Astrocyte (in vitro differentiated cells and primary cell): ENCODE measurements at regions not wholly inside any gene's neighbourhood (a gene's known extent, or its start where the extent isn't known, plus 50 kb on each side); places are given as distances from the start of the nearest gene placed in this dataset.

ENCODE experiments used
- DNase-seq: peaks from one replicate; pipeline ENCODE4 v3.0.0-alpha.2; 2010; ENCODE audit warnings: low read depth
- FAIRE-seq: peaks from 2 replicates; lab custom pipeline; 2011; peaks lifted over from hg19 to GRCh38; lab: Jason Lieb, UNC
- H2AFZ ChIP-seq: 2 replicates; pipeline ENCODE4 v1.6.0; 2012; ENCODE audit warnings: low read depth, low read length, inconsistent platforms
- H3K27ac ChIP-seq: 2 replicates; pipeline ENCODE4 v1.5.1; 2011; ENCODE audit warnings: low read depth, low read length, inconsistent platforms
- H3K27me3 ChIP-seq: 2 replicates; pipeline ENCODE4 v1.6.0; 2011; ENCODE audit warnings: low read length, inconsistent platforms; ENCODE audit not compliant: insufficient read depth
- H3K36me3 ChIP-seq: 2 replicates; pipeline ENCODE4 v1.5.1; 2011; ENCODE audit warnings: low read length, inconsistent platforms; ENCODE audit not compliant: insufficient read depth
- H3K4me1 ChIP-seq: 2 replicates; pipeline ENCODE4 v1.5.1; 2011; ENCODE audit warnings: low read length, inconsistent platforms; ENCODE audit not compliant: insufficient read depth
- H3K4me2 ChIP-seq: 2 replicates; pipeline ENCODE4 v1.6.0; 2012; ENCODE audit warnings: low read length, inconsistent platforms
- H3K4me3 ChIP-seq: 2 replicates; pipeline ENCODE4 v1.5.1; 2011; ENCODE audit warnings: low read depth, mild to moderate bottlenecking, low read length, inconsistent platforms; ENCODE audit not compliant: insufficient read depth
- H3K79me2 ChIP-seq: 2 replicates; pipeline ENCODE4 v1.6.0; 2012; ENCODE audit warnings: mild to moderate bottlenecking, low read length, inconsistent platforms; ENCODE audit not compliant: insufficient read depth
- H3K9ac ChIP-seq: 2 replicates; pipeline ENCODE4 v1.6.0; 2012; ENCODE audit warnings: mild to moderate bottlenecking, low read length, inconsistent platforms
- H3K9me3 ChIP-seq: 2 replicates; pipeline ENCODE4 v1.5.1; 2012; ENCODE audit warnings: low read depth, mild to moderate bottlenecking, low read length, inconsistent platforms; ENCODE audit not compliant: insufficient read depth
- H4K20me1 ChIP-seq: 2 replicates; pipeline ENCODE4 v1.6.0; 2012; ENCODE audit warnings: low read length, inconsistent platforms; ENCODE audit not compliant: insufficient read depth
- H3K27ac Mint-ChIP-seq: one replicate; pipeline ENCODE4 v1.8.0; 2021; ENCODE audit warnings: mild to moderate bottlenecking, mixed read lengths; ENCODE audit not compliant: unreplicated experiment
- H3K27me3 Mint-ChIP-seq: one replicate; pipeline ENCODE4 v1.8.0; 2021; ENCODE audit warnings: low read depth, mixed read lengths; ENCODE audit not compliant: unreplicated experiment
- H3K36me3 Mint-ChIP-seq: one replicate; pipeline ENCODE4 v1.8.0; 2021; ENCODE audit warnings: low read depth, mixed read lengths; ENCODE audit not compliant: unreplicated experiment
- H3K4me1 Mint-ChIP-seq: one replicate; pipeline ENCODE4 v1.8.0; 2021; ENCODE audit warnings: low read depth, mixed read lengths; ENCODE audit not compliant: unreplicated experiment
- H3K4me3 Mint-ChIP-seq: one replicate; pipeline ENCODE4 v1.8.0; 2021; ENCODE audit warnings: mild to moderate bottlenecking, moderate library complexity, mixed read lengths; ENCODE audit not compliant: unreplicated experiment
- H3K9me3 Mint-ChIP-seq: one replicate; pipeline ENCODE4 v1.8.0; 2021; ENCODE audit warnings: mild to moderate bottlenecking, mixed read lengths; ENCODE audit not compliant: unreplicated experiment
- EZH2 ChIP-seq: IDR thresholded peaks from 2 replicates; pipeline ENCODE4 v1.6.1; 2012; ENCODE audit warnings: mild to moderate bottlenecking, low read length, inconsistent platforms; ENCODE audit not compliant: insufficient read depth
- TF ChIP-seq, protein P1 (sequence below): IDR thresholded peaks from 2 replicates; pipeline ENCODE4 v1.5.1; 2011; ENCODE audit warnings: low read depth, mild to moderate bottlenecking, inconsistent platforms, low read length, moderate library complexity; ENCODE audit not compliant: insufficient read depth

DNA sequence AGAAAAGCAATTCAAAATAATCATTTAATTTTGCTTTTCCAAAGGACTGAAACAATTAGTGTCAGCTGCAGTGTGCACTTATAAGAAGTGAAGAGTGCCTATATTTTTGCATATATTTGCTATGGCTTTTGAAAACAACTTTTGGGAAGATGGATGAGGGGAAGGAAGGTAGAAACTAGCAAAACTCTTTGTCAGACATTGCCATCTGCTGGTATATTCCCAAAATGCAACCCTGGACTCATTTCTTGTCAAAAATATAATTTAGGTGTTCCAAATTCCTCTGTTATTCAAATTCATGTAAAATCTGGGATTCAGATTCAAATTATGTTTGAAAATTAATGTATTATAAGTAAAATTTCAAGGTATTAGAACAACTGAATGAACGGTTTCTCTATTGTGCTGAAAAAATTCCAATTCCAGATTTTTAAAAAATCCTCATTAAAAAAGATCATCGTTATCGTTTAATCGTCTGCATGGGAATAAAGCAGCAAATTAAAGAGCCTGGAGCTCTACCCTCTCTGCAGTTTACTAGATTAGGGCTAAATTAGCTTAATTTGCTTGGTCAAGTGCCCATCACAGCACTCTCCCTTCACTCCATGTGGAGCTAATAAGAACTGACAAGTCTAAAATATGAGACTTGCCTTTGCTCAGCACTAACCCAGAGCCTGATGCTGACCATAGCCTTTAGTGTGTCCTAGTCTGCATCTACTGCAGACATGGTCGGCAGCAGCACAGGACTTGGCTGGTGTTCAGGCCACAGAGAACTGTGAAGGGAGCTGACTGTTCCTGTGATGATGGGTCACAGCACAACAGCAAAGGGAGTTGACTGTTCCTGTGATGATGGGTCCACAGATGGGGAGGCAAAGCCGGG lies 67.9 kb upstream of the MITF start:
- H3K36me3 Mint-ChIP-seq: no peaks in the 10 kb centered on the region
- Histone ChIP-seq H3K27ac (no peak overlapping the region), H3K4me3 (no peak overlapping the region), H3K36me3 (no peaks in the 10 kb centered on the region), H2AFZ (no peak overlapping the region), H3K9me3 (no peaks in the 10 kb centered on the region), H4K20me1 (no peaks in the 10 kb centered on the region), H3K4me2 (no peak overlapping the region), H3K79me2 (no peaks in the 10 kb centered on the region), H3K27me3 (peaks cover 4% of the 10 kb centered on the region), H3K4me1 (no peaks in the 10 kb centered on the region), H3K9ac (no peak overlapping the region)
- TF ChIP-seq EZH2: no peak
- TF ChIP-seq, protein P1, sequence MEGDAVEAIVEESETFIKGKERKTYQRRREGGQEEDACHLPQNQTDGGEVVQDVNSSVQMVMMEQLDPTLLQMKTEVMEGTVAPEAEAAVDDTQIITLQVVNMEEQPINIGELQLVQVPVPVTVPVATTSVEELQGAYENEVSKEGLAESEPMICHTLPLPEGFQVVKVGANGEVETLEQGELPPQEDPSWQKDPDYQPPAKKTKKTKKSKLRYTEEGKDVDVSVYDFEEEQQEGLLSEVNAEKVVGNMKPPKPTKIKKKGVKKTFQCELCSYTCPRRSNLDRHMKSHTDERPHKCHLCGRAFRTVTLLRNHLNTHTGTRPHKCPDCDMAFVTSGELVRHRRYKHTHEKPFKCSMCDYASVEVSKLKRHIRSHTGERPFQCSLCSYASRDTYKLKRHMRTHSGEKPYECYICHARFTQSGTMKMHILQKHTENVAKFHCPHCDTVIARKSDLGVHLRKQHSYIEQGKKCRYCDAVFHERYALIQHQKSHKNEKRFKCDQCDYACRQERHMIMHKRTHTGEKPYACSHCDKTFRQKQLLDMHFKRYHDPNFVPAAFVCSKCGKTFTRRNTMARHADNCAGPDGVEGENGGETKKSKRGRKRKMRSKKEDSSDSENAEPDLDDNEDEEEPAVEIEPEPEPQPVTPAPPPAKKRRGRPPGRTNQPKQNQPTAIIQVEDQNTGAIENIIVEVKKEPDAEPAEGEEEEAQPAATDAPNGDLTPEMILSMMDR: peak; percentile 78
- H3K27me3 Mint-ChIP-seq: peaks cover 14% of the 10 kb centered on the region
- H3K9me3 Mint-ChIP-seq: no peaks in the 10 kb centered on the region
- H3K4me3 Mint-ChIP-seq: no peak overlapping the region
- no peaks in the 10 kb centered on the region for H3K4me1 Mint-ChIP-seq
- FAIRE-seq (peak; percentile 20), DNase-seq (no peak)
- H3K27ac Mint-ChIP-seq: no peak overlapping the region

DNA sequence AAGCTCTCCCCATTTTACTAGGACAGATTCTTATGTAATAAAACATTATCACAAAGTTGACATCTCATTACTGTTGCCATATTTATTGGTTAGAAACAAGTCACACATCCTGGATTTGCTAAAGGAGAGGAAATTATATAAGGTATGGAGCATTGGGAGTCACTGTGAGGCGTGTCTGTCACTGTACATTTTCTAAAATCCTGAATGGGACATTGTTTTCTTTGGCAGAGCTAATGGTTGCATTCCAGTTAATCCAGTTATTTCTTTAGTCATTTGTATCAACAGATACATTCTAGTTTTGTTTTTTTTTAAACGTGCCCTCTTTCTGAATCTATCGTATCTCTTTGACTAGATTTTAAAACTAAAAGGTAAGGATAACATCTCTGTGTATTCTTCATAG lies 70.2 kb upstream of the MITF start:
- H4K20me1 ChIP-seq: no peaks in the 10 kb centered on the region
- H3K36me3 ChIP-seq: no peaks in the 10 kb centered on the region
- no peak overlapping the region for H2AFZ ChIP-seq
- no peak overlapping the region for H3K4me3 ChIP-seq
- Mint-ChIP-seq H3K9me3 (no peaks in the 10 kb centered on the region), H3K27me3 (peaks cover 11% of the 10 kb centered on the region), H3K36me3 (no peaks in the 10 kb centered on the region), H3K27ac (no peak overlapping the region), H3K4me3 (no peak overlapping the region), H3K4me1 (peaks cover 18% of the 10 kb centered on the region)
- H3K4me1 ChIP-seq: peaks cover 8% of the 10 kb centered on the region
- H3K9ac ChIP-seq: no peak overlapping the region
- H3K27ac ChIP-seq: no peak overlapping the region
- H3K79me2 ChIP-seq: no peaks in the 10 kb centered on the region
- no peaks in the 10 kb centered on the region for H3K9me3 ChIP-seq
- DNase-seq: no peak
- H3K4me2 ChIP-seq: no peak overlapping the region
- peaks cover 4% of the 10 kb centered on the region for H3K27me3 ChIP-seq
- TF ChIP-seq EZH2: no peak
- TF ChIP-seq, protein P1: no peak
- FAIRE-seq: no peak
